GM18517 (cell line): ENCODE measurements at regions not wholly inside any gene's neighbourhood (a gene's known extent, or its start where the extent isn't known, plus 50 kb on each side); places are given as distances from the start of the nearest gene placed in this dataset.
"Not testable (repeated sequence)": the region's sequence is repeated elsewhere in the genome, so short reads cannot be mapped to it uniquely, and the experiment has no call there.

Experiments
- ATAC-seq: cut with Tn5 transposase; IDR thresholded peaks from one replicate; pipeline ENCODE4 v1.9.1; 2021; ENCODE audit warnings: mild to moderate bottlenecking, moderate library complexity; ENCODE audit not compliant: unreplicated experiment

- ATAC-seq = no peak
These were observed 203.3 kb upstream of the LMCD1 start for GRCh38 chr3:8298021-8298954.

- ATAC-seq = peak; percentile 53
These were observed 199.5 kb upstream of the LMCD1 start for GRCh38 chr3:8301977-8302735.

- ATAC-seq = no peak
These were observed 198.2 kb upstream of the LMCD1 start for GRCh38 chr3:8303466-8303865.

GRCh38 chr3:8305371-8305770, 196.3 kb upstream of the LMCD1 start:
- ATAC-seq = no peak

GRCh38 chr3:8307545-8308110, 194.0 kb upstream of the LMCD1 start:
- no peak for ATAC-seq

GRCh38 chr3:8311321-8311720, 190.3 kb upstream of the LMCD1 start:
- ATAC-seq = no peak

- ATAC-seq = no peak
These were observed 188.9 kb upstream of the LMCD1 start for GRCh38 chr3:8312685-8313084.

- ATAC-seq = no peak
These were observed 187.9 kb upstream of the LMCD1 start for GRCh38 chr3:8313560-8314267.

GRCh38 chr3:8315526-8315925, 186.1 kb upstream of the LMCD1 start:
- not testable (repeated sequence) for ATAC-seq

- no peak for ATAC-seq
These were observed 183.7 kb upstream of the LMCD1 start for GRCh38 chr3:8317661-8318649.

- ATAC-seq = no peak
These were observed 181.5 kb upstream of the LMCD1 start for GRCh38 chr3:8319935-8320634.

- ATAC-seq = no peak
These were observed 180.7 kb upstream of the LMCD1 start for GRCh38 chr3:8320711-8321458.

GRCh38 chr3:8324747-8325146, 176.9 kb upstream of the LMCD1 start:
- ATAC-seq = no peak

GRCh38 chr3:8325306-8325705, 176.3 kb upstream of the LMCD1 start:
- ATAC-seq = no peak

GRCh38 chr3:8325833-8326232, 175.8 kb upstream of the LMCD1 start:
- ATAC-seq = not testable (repeated sequence)

- no peak for ATAC-seq
These were observed 173.9 kb upstream of the LMCD1 start for GRCh38 chr3:8327739-8328138.

- ATAC-seq = no peak
These were observed 172.7 kb upstream of the LMCD1 start for GRCh38 chr3:8328967-8329366.

- no peak for ATAC-seq
These were observed 172.0 kb upstream of the LMCD1 start for GRCh38 chr3:8329598-8329997.

GRCh38 chr3:8336456-8336855, 165.2 kb upstream of the LMCD1 start:
- ATAC-seq = no peak
